Neural cell (in vitro differentiated cells): ENCODE measurements at regions not wholly inside any gene's neighbourhood (a gene's known extent, or its start where the extent isn't known, plus 50 kb on each side); places are given as distances from the start of the nearest gene placed in this dataset.

Experiments used
- CTCF ChIP-seq: fragments of 450-650 bp; IDR thresholded peaks from 2 replicates; pipeline ENCODE4 v1.5.1; 2014; ENCODE audit warnings: antibody characterized with exemption, mild to moderate bottlenecking, moderate library complexity; ENCODE audit not compliant: poor library complexity, severe bottlenecking
- EP300 ChIP-seq: fragments of 450-650 bp; conservative IDR thresholded peaks from 2 replicates; pipeline ENCODE4 v1.6.1; 2014; ENCODE audit warnings: antibody characterized with exemption, mild to moderate bottlenecking, moderate library complexity; ENCODE audit not compliant: poor library complexity, severe bottlenecking
- EZH2 ChIP-seq: fragments of 200-600, 300-800 bp; shearing (Covaris generic), sonication (generic); IDR thresholded peaks from 2 replicates; pipeline ENCODE4 v1.6.1; 2014; ENCODE audit warnings: antibody characterized with exemption, low read length, borderline replicate concordance, mild to moderate bottlenecking; ENCODE audit not compliant: insufficient read depth, poor library complexity, severe bottlenecking
- MXI1 ChIP-seq: fragments of 450-650 bp; conservative IDR thresholded peaks from 2 replicates; pipeline ENCODE4 v1.6.1; 2014; ENCODE audit warnings: antibody characterized with exemption, mild to moderate bottlenecking; ENCODE audit not compliant: poor library complexity, severe bottlenecking
- POLR2AphosphoS5 ChIP-seq: IDR thresholded peaks from 2 replicates; pipeline ENCODE4 v1.6.1; 2012
- RAD21 ChIP-seq: fragments of 450-650 bp; conservative IDR thresholded peaks from 2 replicates; pipeline ENCODE4 v1.6.1; 2014; ENCODE audit warnings: antibody characterized with exemption, mild to moderate bottlenecking, moderate library complexity
- REST ChIP-seq: IDR thresholded peaks from 2 replicates; pipeline ENCODE4 v1.6.1; 2012; ENCODE audit warnings: borderline replicate concordance
- SMC3 ChIP-seq: fragments of 450-650 bp; conservative IDR thresholded peaks from 2 replicates; pipeline ENCODE4 v1.6.1; 2014; ENCODE audit warnings: antibody characterized with exemption, mild to moderate bottlenecking, moderate library complexity; ENCODE audit not compliant: poor library complexity
- TAF1 ChIP-seq: IDR thresholded peaks from 2 replicates; pipeline ENCODE4 v1.6.1; 2012; ENCODE audit warnings: low read depth

- TF ChIP-seq EZH2 (no peak), CTCF (no peak), REST (no peak), RAD21 (no peak), EP300 (no peak), POLR2AphosphoS5 (no peak), TAF1 (no peak), SMC3 (no peak), MXI1 (no peak)
Observed at GRCh38 chr18:41579185-41579584, 375.8 kb upstream of the PIK3C3 start.
